Thymus (tissue), 11 donors: ENCODE measurements at regions not wholly inside any gene's neighbourhood (a gene's known extent, or its start where the extent isn't known, plus 50 kb on each side); places are given as distances from the start of the nearest gene placed in this dataset.

Experiments
- DNase-seq, 9 donors: peaks; one replicate each; pipeline ENCODE4 v3.0.0-alpha.2; 2013; ENCODE audit warnings: low spot score in 9 of 9, low read depth in 6 of 9, missing footprints in 1 of 9
- H3K27ac ChIP-seq, 2 donors: one replicate each; pipeline ENCODE4 v1.5.1; 2013; ENCODE audit warnings: control low read depth in 1 of 2, low read depth in 1 of 2, low read length in 1 of 2, mild to moderate bottlenecking in 1 of 2, moderate library complexity in 1 of 2
- H3K27me3 ChIP-seq, 2 donors: one replicate each; pipeline ENCODE4 v1.5.1; 2013; ENCODE audit warnings: low read length in 1 of 2; ENCODE audit not compliant: control insufficient read depth in 2 of 2, insufficient read depth in 1 of 2
- H3K36me3 ChIP-seq, 2 donors: one replicate each; pipeline ENCODE4 v1.5.1; 2013; ENCODE audit warnings: low read length in 1 of 2, mild to moderate bottlenecking in 1 of 2, moderate library complexity in 1 of 2; ENCODE audit not compliant: control insufficient read depth in 2 of 2, insufficient read depth in 2 of 2
- H3K4me1 ChIP-seq, 2 donors: one replicate each; pipeline ENCODE4 v1.5.1; 2013; ENCODE audit warnings: low read length in 2 of 2; ENCODE audit not compliant: control insufficient read depth in 2 of 2, insufficient read depth in 2 of 2
- H3K4me3 ChIP-seq, 2 donors: one replicate each; pipeline ENCODE4 v1.5.1; 2013; ENCODE audit warnings: low read length in 2 of 2, control low read depth in 1 of 2, mild to moderate bottlenecking in 1 of 2
- H3K9me3 ChIP-seq, 2 donors: one replicate each; pipeline ENCODE4 v1.5.1; 2013; ENCODE audit warnings: low read length in 1 of 2, mild to moderate bottlenecking in 1 of 2; ENCODE audit not compliant: control insufficient read depth in 2 of 2, insufficient read depth in 1 of 2
- WGBS: extraction: QIAGEN DNeasy Blood & Tissue Kit; methylation state at CpG from one replicate; pipeline ENCODE4 v1.1.7; 2013; 5-methylcytosine and 5-hydroxymethylcytosine counted together
- donor health status: healthy.

DNA sequence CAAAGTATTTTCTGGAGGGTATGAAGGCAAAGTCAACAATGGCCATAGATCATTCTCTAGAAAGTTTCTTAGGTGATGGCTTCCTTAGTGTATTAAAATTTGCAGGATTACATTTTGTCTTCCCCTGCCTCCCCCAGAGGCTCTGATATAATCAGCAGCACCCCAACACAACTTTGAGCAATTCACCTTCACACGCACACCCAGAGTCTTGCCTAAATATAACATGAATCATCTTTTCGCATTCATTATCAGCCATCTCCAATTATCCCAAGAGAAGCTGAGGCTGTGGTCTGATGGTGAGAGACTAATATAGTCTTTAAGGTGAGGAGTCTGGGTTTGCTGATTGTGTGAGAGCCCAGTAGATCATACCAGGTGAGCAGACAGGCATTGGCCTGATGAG, 343.0 kb downstream of the RRAGC start:
- WGBS = 93% methylated on average over 2 of the region's 2 CpGs
- no peaks in the 10 kb centered on the region for H3K4me1 ChIP-seq
- no peak for DNase-seq

DNA sequence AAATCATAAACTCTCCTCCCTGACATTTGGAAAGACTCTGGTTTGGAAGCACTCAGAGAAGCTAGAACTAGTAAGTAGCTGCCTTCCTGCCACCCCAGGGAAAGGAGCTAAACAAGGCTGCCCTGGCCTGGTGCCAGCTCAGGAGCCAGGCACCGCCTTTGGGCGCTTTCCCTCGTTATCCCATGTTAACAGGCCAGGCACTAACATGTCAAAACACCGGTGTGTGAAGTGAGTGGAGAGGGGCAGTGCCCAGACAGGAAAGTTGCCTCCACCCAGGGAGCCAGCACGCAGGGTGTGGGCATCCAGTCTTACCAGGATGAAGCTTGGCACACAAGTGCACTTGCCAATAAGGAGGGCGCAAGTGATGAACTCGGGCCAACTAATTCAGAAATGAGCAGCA, 346.8 kb downstream of the RRAGC start:
- Histone ChIP-seq H3K4me3 (no peak overlapping the region), H3K9me3 (no peaks in the 10 kb centered on the region), H3K27ac (no peak overlapping the region), H3K4me1 (no peaks in the 10 kb centered on the region), H3K27me3 (peaks cover 0 to 6% of the 10 kb centered on the region in 2 donors), H3K36me3 (no peaks in the 10 kb centered on the region)
- WGBS = 88% methylated on average over 7 of the region's 7 CpGs
- DNase-seq = no peak

More for the DNA sequence above, 343.0 kb downstream of the RRAGC start:
- Histone ChIP-seq H3K9me3 (no peaks in the 10 kb centered on the region), H3K27me3 (peaks cover 0 to 2% of the 10 kb centered on the region in 2 donors), H3K27ac (no peak overlapping the region), H3K36me3 (no peaks in the 10 kb centered on the region), H3K4me3 (no peak overlapping the region)

DNA sequence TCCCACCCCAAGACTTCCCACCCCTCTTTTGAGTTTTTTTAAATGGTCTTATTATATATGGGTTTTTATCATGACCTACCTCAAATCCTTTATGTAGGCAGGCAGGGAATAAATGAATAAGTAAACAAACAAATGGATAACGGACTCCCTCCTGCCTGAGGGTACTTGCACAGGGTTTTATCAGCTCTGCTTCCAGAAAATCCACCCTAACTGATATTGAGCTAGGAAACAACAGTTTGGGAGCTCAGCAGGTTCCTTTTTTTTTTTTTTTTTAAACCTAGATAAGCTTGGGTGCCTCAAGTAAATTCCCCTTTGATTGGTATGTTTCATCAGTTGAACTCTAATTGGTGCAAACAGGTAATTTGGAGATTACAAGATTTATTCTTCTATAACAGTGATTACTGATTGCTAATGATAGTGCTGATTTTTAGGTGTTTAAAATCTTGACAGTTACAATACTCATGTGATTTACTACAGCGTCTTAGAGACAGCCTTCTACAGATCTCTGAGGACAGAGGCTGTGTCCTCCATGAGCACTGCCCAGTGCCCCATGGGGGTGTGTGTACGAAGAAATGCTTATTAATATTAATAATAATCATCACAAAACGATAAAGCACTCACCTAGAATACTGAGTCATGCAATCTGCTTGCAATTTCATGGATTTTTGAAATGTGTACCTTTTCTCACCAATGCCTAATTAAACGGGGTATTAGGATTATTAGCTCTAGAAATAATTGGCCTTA, 347.4 kb downstream of the RRAGC start:
- H3K27me3 ChIP-seq = peaks cover 0 to 6% of the 10 kb centered on the region in 2 donors
- no peaks in the 10 kb centered on the region for H3K9me3 ChIP-seq
- DNase-seq = no peak
- WGBS = 81% methylated on average over 5 of the region's 5 CpGs
- no peak overlapping the region for H3K4me3 ChIP-seq
- no peak overlapping the region for H3K27ac ChIP-seq
- H3K4me1 ChIP-seq = no peaks in the 10 kb centered on the region
- H3K36me3 ChIP-seq = no peaks in the 10 kb centered on the region

DNA sequence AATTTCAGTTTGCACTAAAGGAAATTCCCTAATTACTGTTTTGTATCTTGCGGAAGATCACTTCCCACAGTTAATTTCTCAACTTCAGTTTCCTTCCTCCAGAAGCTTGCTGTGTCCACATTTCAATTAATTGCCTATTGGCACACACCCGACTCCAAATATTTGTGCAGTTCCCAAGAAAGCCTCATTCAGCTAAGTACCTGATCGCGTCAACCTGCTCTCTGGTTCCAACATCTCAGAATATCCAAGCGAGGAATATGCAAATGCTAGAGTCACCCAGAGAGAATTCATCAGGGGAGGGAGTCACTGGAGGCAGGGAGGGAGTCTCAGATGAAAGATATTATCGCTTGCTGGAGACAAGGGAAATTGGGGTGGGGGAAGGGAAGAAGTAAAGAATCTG, 351.3 kb downstream of the RRAGC start:
- Histone ChIP-seq H3K4me3 (no peak overlapping the region), H3K27me3 (peaks cover 0 to 7% of the 10 kb centered on the region in 2 donors), H3K36me3 (no peaks in the 10 kb centered on the region), H3K4me1 (no peaks in the 10 kb centered on the region), H3K27ac (no peak overlapping the region), H3K9me3 (no peaks in the 10 kb centered on the region)
- WGBS = 40% methylated on average over 6 of the region's 6 CpGs
- DNase-seq = no peak

DNA sequence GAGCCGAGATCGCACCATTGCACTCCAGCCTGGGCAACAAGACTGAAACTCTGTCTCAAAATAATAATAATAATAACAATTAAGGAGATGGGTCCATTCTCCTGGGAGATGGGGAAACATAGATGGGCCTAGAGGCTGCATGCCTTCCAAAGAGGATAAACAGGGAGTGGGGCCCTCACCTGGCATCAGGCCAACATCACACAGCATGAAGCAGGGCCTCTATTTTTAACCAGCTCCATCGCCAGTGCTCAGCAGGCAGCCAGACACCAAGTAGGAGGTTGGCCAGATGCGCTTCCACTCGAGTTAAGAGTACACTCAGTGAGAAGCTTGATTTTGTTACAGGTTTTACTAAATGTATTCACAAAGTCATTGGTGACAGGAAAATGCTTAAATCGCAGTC, 352.0 kb downstream of the RRAGC start:
- DNase-seq = no peak
- Histone ChIP-seq H3K9me3 (no peaks in the 10 kb centered on the region), H3K4me1 (no peaks in the 10 kb centered on the region), H3K27me3 (peaks cover 0 to 8% of the 10 kb centered on the region in 2 donors), H3K36me3 (no peaks in the 10 kb centered on the region), H3K4me3 (no peak overlapping the region), H3K27ac (no peak overlapping the region)
- 91% methylated on average over 6 of the region's 6 CpGs for WGBS

DNA sequence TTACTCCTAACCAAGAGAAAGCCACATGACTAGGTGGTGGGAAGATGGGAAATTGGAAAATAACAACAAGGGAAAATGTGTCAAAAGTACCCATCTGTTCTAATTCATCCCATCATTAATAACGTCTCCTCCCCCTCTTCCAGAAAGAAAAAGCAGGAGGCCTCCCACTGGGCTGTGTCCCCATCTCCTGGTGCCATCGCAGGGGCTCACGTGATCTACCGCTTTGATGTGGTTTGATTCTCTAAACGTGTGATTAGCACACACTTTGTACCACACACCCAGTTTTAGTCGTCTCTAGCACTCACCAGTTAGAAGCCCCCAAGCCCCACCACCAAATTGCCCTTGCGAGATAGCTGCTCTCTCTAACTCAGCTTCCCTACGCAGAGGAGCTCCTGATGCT, 353.6 kb downstream of the RRAGC start:
- no peak for DNase-seq
- Histone ChIP-seq H3K4me3 (no peak overlapping the region), H3K27ac (no peak overlapping the region), H3K27me3 (peaks cover 0 to 7% of the 10 kb centered on the region in 2 donors), H3K36me3 (no peaks in the 10 kb centered on the region), H3K9me3 (no peaks in the 10 kb centered on the region), H3K4me1 (no peaks in the 10 kb centered on the region)
- 40% methylated on average over 8 of the region's 8 CpGs for WGBS

DNA sequence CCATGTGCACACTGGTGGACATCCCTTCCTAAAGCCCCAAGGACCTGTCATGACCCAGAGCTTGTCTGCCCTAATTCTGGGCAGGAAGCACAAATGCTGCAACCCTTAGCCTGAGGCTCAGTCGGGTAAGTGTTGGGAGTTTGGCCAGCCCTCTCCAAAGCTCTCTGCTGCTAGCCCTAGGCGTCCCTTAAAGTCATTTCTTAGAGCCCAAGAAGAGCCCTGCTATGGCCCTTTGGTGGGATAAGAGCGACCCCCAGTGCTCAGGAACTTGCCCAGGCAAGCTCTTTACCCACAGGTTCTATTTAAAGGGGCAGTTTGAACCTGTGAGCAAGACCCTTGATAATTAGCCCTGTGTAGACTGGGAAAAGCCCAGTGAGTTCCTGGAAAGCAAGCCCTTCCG, 356.8 kb downstream of the RRAGC start:
- Histone ChIP-seq H3K27me3 (peaks cover 0 to 8% of the 10 kb centered on the region in 2 donors), H3K4me1 (no peaks in the 10 kb centered on the region), H3K36me3 (no peaks in the 10 kb centered on the region), H3K9me3 (no peaks in the 10 kb centered on the region), H3K27ac (no peak overlapping the region), H3K4me3 (no peak overlapping the region)
- no peak for DNase-seq
- 36% methylated on average over 4 of the region's 4 CpGs for WGBS

DNA sequence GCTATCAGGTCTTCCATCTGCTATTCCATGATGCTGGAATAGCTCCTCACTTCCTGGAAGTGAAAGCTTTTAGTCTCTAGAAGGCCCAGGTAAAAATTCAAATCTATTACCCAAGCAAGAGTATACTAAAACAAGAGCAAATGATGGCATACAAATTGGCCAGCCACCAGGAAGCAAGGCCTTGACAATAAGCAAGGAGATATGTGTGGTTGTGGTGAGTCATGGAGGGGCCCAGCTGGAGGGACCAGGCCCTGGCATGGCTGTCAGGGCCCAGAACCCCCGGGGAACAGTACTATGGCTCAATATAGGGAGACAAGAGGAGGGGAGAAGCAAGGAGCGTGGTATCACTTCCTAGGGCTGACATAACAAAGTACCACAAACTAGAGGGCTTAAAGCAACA, 358.7 kb downstream of the RRAGC start:
- 85% methylated on average over 2 of the region's 2 CpGs for WGBS
- Histone ChIP-seq H3K4me3 (no peak overlapping the region), H3K4me1 (no peaks in the 10 kb centered on the region), H3K36me3 (no peaks in the 10 kb centered on the region), H3K27ac (no peak overlapping the region), H3K9me3 (no peaks in the 10 kb centered on the region), H3K27me3 (peaks cover 0 to 8% of the 10 kb centered on the region in 2 donors)
- DNase-seq = no peak

DNA sequence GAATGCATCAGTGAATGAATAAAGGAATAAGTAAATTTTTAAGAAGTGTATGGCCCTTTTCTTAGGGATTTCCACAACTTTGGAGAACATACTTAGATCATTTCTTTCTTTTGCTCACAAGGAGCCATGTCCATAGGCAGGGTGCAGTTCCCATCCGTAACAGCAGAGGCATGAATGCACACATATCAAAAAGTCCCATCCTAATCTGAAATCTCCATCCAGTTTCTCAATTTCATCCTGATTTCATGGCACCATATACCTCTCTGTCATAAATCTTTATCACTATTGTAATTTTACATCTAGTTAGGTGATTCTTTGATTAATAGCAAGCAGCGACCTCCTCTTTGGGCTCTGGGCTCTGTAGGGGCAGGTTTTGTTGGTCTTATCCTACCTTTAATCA, 359.2 kb downstream of the RRAGC start:
- no peak overlapping the region for H3K4me3 ChIP-seq
- 81% methylated on average over 2 of the region's 2 CpGs for WGBS
- H3K9me3 ChIP-seq = no peaks in the 10 kb centered on the region
- H3K36me3 ChIP-seq = no peaks in the 10 kb centered on the region
- H3K27me3 ChIP-seq = peaks cover 0 to 8% of the 10 kb centered on the region in 2 donors
- DNase-seq = no peak
- no peak overlapping the region for H3K27ac ChIP-seq
- no peaks in the 10 kb centered on the region for H3K4me1 ChIP-seq
